Heart right ventricle (tissue), 16 donors: ENCODE measurements at regions not wholly inside any gene's neighbourhood (a gene's known extent, or its start where the extent isn't known, plus 50 kb on each side); places are given as distances from the start of the nearest gene placed in this dataset.

Source experiments
- ATAC-seq, 8 donors: fragments of 200-7000 bp; cut with Tn5 transposase; one replicate each; pipeline ENCODE4 v1.9.1; 2020; ENCODE audit warnings: mild to moderate bottlenecking in 8 of 8, moderate library complexity in 8 of 8, moderate number of reproducible peaks in 1 of 8
- DNase-seq, 2 donors: peaks; one replicate each; pipeline ENCODE4 v3.0.0-alpha.2; 2020
- H3K27ac ChIP-seq, 10 donors: fragments of 200-600 bp; sonication (generic) in 2 of 10; one replicate each; pipeline versions ENCODE4 v1.5.0 to v1.8.0; 2020 to 2022; ENCODE audit warnings: mild to moderate bottlenecking in 3 of 10
- H3K27me3 ChIP-seq, 7 donors: fragments of 200-600 bp; one replicate each; pipeline ENCODE4 v1.8.0; 2021 to 2022; ENCODE audit warnings: mild to moderate bottlenecking in 2 of 7
- H3K36me3 ChIP-seq, 9 donors: fragments of 200-600 bp; sonication (generic) in 1 of 9; one replicate each; pipeline versions ENCODE4 v1.5.0 to v1.8.0; 2020 to 2022; ENCODE audit warnings: mild to moderate bottlenecking in 2 of 9
- H3K4me1 ChIP-seq, 9 donors: fragments of 200-600 bp; sonication (generic) in 1 of 9; one replicate each; pipeline versions ENCODE4 v1.5.0 to v1.8.0; 2020 to 2022; ENCODE audit warnings: mild to moderate bottlenecking in 4 of 9
- H3K4me3 ChIP-seq, 10 donors: fragments of 200-600 bp; sonication (generic) in 2 of 10; one replicate each; pipeline versions ENCODE4 v1.5.0 to v1.8.0; 2020 to 2022; ENCODE audit warnings: mild to moderate bottlenecking in 7 of 10, moderate library complexity in 2 of 10
- H3K9me3 ChIP-seq, 11 donors: fragments of 200-600 bp in 10 of 11; sonication (generic) in 2 of 11; one replicate each; pipeline versions ENCODE4 v1.5.0 to v1.8.0; 2013 to 2022; ENCODE audit warnings: mild to moderate bottlenecking in 2 of 11, control low read depth in 1 of 11, moderate library complexity in 1 of 11
- WGBS, 2 donors: extraction: QIAGEN DNeasy Blood & Tissue Kit; methylation state at CpG; one replicate each; pipeline ENCODE4 v1.1.7; 2013; ENCODE audit warnings: inconsistent platforms in 1 of 2; 5-methylcytosine and 5-hydroxymethylcytosine counted together
- intact Hi-C, 10 donors: fragments of 100-400 bp; cut with DNase I; formaldehyde crosslinking; loops; one replicate each; pipeline versions ENCODE4 v1.11.1 to v1.14.2; 2022
- TF ChIP-seq, protein P1 (sequence below), 9 donors: fragments of 200-600 bp; sonication (generic) in 2 of 9; IDR thresholded peaks; one replicate each; pipeline versions ENCODE4 v1.5.0 to v1.8.0; 2021 to 2022; ENCODE audit warnings: antibody characterized with exemption in 9 of 9, mild to moderate bottlenecking in 5 of 9, moderate library complexity in 1 of 9
- donor health status: Arrhythmogenic right ventricular cardiomyopathy.
- donor health status: ischemic (EF 13 %, LVEDD 7.1; RV severe dilation, severe dysfunction).
- donor health status: healthy with polysubstance abuse.
- donor health status: DM: no; HTN: yes; CAD: no.
- donor health status: DM: no; HTN: no; CAD: no.
- donor health status: ischemic (EF 25% LVEDD 6.9; RV normal size, moderate dysfunction).
- donor health status: ischemic (EF 25% LVEDD 5.7; RV mildly dilated, moderate dysfunction).
- donor health status: healthy.
- donor health status: DM: yes; HTN: yes; CAD: no.
- donor health status: Ischemic cardiomyopathy.
- donor health status: ischemic (EF 35%, LVEDD 5.7; RV mildly dilated, moderate dysfunction).
- donor health status: nonischemic (EF 11% LVEDD 7.7; RV severe dilation, severe dysfunction).
- donor health status: DM: yes; HTN: yes; CAD: no.
- donor health status: PGD.
- donor health status: ischemic (EF 29% LVEDD 5.4; RV normal size, mild dysfunction).
- donor health status: nonischemic (EF 23%, LVEDD 6.1; RV moderate dilation, normal function).

GRCh38 chr7:124462249-124462648 lies 303.3 kb downstream of the GPR37 start:
- intact Hi-C loops: no loop called here
- DNase-seq (no peak), ATAC-seq (no peak)
- TF ChIP-seq, protein P1, sequence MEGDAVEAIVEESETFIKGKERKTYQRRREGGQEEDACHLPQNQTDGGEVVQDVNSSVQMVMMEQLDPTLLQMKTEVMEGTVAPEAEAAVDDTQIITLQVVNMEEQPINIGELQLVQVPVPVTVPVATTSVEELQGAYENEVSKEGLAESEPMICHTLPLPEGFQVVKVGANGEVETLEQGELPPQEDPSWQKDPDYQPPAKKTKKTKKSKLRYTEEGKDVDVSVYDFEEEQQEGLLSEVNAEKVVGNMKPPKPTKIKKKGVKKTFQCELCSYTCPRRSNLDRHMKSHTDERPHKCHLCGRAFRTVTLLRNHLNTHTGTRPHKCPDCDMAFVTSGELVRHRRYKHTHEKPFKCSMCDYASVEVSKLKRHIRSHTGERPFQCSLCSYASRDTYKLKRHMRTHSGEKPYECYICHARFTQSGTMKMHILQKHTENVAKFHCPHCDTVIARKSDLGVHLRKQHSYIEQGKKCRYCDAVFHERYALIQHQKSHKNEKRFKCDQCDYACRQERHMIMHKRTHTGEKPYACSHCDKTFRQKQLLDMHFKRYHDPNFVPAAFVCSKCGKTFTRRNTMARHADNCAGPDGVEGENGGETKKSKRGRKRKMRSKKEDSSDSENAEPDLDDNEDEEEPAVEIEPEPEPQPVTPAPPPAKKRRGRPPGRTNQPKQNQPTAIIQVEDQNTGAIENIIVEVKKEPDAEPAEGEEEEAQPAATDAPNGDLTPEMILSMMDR (IDR thresholded peaks at IDR 0.05): no peak
- no peak overlapping the region for H3K4me3 ChIP-seq
- WGBS, 2 donors: 65 to 76% methylated on average over 1 of the region's 1 CpG
- H3K36me3 ChIP-seq: no peaks in the 10 kb centered on the region
- H3K27me3 ChIP-seq: no peaks in the 10 kb centered on the region
- H3K27ac ChIP-seq: no peak overlapping the region
- no peaks in the 10 kb centered on the region for H3K4me1 ChIP-seq
- peaks cover 0 to 3% (median 0%) of the 10 kb centered on the region in 11 donors for H3K9me3 ChIP-seq

- H3K9me3 ChIP-seq: peaks cover 0 to 3% (median 0%) of the 10 kb centered on the region in 11 donors
- no peaks in the 10 kb centered on the region for H3K36me3 ChIP-seq
- H3K4me1 ChIP-seq: no peaks in the 10 kb centered on the region
- intact Hi-C loops: no loop called here
- DNase-seq (no peak), ATAC-seq (no peak)
- TF ChIP-seq, protein P1 (IDR thresholded peaks at IDR 0.05): no peak
- H3K4me3 ChIP-seq: no peak overlapping the region
- WGBS, 2 donors: 74 to 84% methylated on average over 2 of the region's 2 CpGs
- no peak overlapping the region for H3K27ac ChIP-seq
- H3K27me3 ChIP-seq: no peaks in the 10 kb centered on the region
These were observed 305.0 kb downstream of the GPR37 start for GRCh38 chr7:124460555-124460954.

GRCh38 chr7:124460056-124460450 lies 305.5 kb downstream of the GPR37 start:
- intact Hi-C loops: no loop called here
- Histone ChIP-seq H3K36me3 (no peaks in the 10 kb centered on the region), H3K9me3 (peaks cover 0 to 3% (median 0%) of the 10 kb centered on the region in 11 donors), H3K27ac (no peak overlapping the region), H3K4me1 (no peaks in the 10 kb centered on the region), H3K4me3 (no peak overlapping the region), H3K27me3 (no peaks in the 10 kb centered on the region)
- no peak for ATAC-seq
- DNase-seq: no peak
- WGBS, 2 donors: 86 to 90% methylated on average over 1 of the region's 1 CpG
- TF ChIP-seq, protein P1 (IDR thresholded peaks at IDR 0.05): no peak

DNA sequence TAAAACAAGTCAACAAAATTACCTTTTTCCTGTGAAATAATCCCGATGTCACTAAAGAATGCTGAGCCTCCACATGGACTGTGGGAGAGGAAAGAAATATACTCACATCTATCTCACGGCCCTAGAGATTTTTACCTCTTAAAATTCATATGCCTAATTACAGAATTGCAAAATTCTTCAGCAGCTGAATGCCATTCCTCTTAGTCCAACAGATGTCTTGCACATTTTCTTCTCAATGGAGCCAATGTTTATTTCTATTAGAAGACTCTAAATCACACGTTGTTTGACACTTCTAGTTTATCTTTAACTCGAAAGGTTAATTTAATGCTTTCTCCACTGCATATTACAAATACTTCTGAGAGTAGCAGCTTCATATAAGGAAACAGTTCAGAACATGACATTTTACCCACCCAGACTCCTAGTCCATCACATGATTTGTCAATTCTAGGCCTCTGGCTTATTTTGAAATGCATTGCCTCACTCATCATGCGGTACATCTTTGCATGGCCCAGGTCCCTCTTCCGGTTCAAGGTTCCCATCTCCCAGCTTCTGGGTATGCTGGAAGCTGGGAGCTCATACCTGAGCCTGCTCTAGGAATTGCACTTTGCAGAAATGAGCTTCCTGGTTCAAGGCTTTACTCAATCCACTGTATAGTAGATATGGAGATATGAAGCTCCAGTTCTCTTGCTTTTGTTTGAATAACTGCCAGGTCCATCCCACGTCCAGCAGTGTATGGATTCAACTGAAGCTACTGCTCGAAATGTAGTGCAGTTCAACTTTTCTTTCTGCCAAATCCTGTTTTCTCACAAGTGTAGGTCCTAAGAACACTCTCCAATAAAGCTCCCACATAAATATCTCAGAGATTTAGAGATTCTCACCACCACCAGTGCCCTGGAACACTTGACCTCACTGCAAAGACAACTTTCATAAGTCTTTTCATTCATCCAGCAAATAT lies 306.2 kb downstream of the GPR37 start:
- no peak for DNase-seq
- H3K36me3 ChIP-seq: no peaks in the 10 kb centered on the region
- intact Hi-C loops: no loop called here
- TF ChIP-seq, protein P1 (IDR thresholded peaks at IDR 0.05): no peak
- 57% methylated on average over 8 of the region's 8 CpGs for WGBS, 2 donors
- peaks cover 0 to 3% (median 0%) of the 10 kb centered on the region in 11 donors for H3K9me3 ChIP-seq
- no peak overlapping the region for H3K4me3 ChIP-seq
- no peak overlapping the region for H3K27ac ChIP-seq
- no peak for ATAC-seq
- H3K4me1 ChIP-seq: no peaks in the 10 kb centered on the region
- H3K27me3 ChIP-seq: no peaks in the 10 kb centered on the region
